HL-60 (cell line): ENCODE measurements at regions not wholly inside any gene's neighbourhood (a gene's known extent, or its start where the extent isn't known, plus 50 kb on each side); places are given as distances from the start of the nearest gene placed in this dataset.

Source experiments
- TF ChIP-seq, protein P1 (sequence below): IDR thresholded peaks from one replicate; pipeline ENCODE4 v1.5.1; 2011; ENCODE audit warnings: low read length, control low read depth, inconsistent platforms; ENCODE audit not compliant: insufficient read depth
- TF ChIP-seq, protein P2 (sequence below): IDR thresholded peaks from 2 replicates; pipeline ENCODE4 v1.6.1; 2012; ENCODE audit warnings: low read depth; ENCODE audit not compliant: insufficient replicate concordance

DNA sequence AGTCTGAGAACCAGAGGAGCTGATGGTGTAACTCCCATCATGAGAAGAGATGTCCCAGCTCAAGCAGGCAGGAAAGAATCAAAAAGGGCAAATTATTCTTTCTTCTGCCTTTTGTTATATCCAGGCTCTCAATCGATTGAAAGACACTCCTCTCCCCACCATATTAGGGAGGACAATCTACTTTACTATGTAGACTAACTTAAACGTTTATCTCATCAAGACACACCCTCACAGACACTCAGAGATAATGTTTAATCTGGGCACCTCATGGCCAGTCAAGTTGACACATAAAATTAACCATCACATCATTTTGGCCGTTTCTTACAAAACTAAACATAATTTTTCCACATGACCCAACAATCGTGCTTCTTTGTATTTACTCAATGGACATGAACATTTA, 534.3 kb upstream of the RORB start:
- TF ChIP-seq, protein P1, sequence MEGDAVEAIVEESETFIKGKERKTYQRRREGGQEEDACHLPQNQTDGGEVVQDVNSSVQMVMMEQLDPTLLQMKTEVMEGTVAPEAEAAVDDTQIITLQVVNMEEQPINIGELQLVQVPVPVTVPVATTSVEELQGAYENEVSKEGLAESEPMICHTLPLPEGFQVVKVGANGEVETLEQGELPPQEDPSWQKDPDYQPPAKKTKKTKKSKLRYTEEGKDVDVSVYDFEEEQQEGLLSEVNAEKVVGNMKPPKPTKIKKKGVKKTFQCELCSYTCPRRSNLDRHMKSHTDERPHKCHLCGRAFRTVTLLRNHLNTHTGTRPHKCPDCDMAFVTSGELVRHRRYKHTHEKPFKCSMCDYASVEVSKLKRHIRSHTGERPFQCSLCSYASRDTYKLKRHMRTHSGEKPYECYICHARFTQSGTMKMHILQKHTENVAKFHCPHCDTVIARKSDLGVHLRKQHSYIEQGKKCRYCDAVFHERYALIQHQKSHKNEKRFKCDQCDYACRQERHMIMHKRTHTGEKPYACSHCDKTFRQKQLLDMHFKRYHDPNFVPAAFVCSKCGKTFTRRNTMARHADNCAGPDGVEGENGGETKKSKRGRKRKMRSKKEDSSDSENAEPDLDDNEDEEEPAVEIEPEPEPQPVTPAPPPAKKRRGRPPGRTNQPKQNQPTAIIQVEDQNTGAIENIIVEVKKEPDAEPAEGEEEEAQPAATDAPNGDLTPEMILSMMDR, result no peak
- TF ChIP-seq, protein P2, sequence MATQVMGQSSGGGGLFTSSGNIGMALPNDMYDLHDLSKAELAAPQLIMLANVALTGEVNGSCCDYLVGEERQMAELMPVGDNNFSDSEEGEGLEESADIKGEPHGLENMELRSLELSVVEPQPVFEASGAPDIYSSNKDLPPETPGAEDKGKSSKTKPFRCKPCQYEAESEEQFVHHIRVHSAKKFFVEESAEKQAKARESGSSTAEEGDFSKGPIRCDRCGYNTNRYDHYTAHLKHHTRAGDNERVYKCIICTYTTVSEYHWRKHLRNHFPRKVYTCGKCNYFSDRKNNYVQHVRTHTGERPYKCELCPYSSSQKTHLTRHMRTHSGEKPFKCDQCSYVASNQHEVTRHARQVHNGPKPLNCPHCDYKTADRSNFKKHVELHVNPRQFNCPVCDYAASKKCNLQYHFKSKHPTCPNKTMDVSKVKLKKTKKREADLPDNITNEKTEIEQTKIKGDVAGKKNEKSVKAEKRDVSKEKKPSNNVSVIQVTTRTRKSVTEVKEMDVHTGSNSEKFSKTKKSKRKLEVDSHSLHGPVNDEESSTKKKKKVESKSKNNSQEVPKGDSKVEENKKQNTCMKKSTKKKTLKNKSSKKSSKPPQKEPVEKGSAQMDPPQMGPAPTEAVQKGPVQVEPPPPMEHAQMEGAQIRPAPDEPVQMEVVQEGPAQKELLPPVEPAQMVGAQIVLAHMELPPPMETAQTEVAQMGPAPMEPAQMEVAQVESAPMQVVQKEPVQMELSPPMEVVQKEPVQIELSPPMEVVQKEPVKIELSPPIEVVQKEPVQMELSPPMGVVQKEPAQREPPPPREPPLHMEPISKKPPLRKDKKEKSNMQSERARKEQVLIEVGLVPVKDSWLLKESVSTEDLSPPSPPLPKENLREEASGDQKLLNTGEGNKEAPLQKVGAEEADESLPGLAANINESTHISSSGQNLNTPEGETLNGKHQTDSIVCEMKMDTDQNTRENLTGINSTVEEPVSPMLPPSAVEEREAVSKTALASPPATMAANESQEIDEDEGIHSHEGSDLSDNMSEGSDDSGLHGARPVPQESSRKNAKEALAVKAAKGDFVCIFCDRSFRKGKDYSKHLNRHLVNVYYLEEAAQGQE, result no peak
